NCI-H2029 (cell line): ENCODE measurements at regions not wholly inside any gene's neighbourhood (a gene's known extent, or its start where the extent isn't known, plus 50 kb on each side); places are given as distances from the start of the nearest gene placed in this dataset.
"Not testable (repeated sequence)": the region's sequence is repeated elsewhere in the genome, so short reads cannot be mapped to it uniquely, and the experiment has no call there.

Source experiments
- DNase-seq: peaks from one replicate; lab custom pipeline; 2025; lab: John Stamatoyannopoulos, UW

- DNase-seq, result no peak
Observed at GRCh38 chr12:25424211-25424731, 128.8 kb downstream of the LMNTD1 start.

DNA sequence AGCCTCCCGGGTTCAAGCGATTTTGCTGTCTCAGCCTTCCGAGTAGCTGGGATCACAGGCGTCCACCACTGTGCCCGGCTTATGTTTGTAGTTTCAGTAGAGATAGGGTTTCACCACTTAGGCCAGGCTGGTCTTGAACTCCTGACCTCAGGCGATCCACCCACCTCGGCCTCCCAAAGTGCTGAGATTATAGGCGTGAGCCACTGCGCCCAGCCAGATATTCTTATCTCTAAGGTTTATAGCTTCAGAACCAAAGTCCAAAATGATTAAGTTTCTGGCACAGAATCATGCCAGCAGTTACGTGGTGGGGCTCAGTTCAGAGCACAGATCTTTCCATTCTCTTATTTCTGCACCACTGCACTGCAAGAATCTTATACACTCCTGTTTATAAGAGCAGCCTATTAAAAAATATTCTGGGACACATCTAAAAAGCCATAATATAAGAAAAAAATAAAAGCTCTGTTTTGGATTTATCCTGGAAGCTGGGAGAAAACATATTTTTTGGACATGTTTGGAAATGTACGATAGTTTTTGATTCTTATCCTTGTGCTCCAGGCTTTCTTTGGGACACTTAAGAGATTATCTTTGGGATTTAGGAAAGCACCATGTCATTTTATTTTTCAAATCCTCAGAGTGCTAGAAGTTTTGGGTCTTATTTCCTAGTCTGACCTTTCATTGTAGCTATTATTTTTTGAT is 129.6 kb downstream of the LMNTD1 start:
- DNase-seq, result no peak

GRCh38 chr12:25422241-25422640 is 130.8 kb downstream of the LMNTD1 start:
- DNase-seq, result no peak

DNA sequence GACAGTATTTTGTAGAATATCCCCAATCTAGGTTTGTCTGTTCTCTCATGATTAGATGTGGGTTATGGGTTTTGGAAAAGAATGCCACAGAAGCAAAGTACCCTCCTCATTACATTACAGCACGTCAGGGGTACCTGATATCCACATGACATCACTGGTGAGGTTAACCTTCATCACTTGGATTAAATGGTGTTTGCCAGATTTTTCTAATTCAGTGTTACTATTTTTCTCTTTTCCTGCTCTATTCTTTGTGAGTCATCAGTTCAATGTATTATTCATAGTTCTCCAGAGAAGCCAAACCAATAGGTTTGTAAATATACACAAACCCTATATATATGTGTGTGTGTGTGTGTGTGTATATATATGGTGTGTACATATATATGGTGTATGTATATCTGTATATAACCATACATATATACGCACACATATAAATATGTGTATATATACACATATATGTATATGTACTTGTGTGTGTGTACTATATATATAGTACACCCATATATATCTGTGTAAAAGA is 131.4 kb downstream of the LMNTD1 start:
- DNase-seq, result no peak

DNA sequence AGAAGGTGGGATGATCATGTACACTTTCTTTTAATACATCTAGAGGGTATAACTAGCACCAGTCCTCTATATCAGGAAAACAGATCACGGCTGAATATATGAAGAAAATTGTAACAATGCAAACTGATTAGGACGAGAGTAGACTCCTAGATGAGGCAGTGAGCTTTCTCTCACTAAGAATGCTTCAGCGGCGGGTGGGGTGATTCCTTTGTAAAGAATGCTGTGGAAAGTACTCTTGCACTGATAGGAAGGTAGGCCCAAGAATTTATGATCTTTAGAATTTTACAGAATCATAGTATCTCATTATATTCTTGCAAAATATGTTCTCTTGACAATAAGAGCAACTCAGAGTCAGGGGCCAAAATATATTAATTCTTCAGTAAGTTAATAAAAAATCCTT is 133.0 kb downstream of the LMNTD1 start:
- DNase-seq, result no peak

DNA sequence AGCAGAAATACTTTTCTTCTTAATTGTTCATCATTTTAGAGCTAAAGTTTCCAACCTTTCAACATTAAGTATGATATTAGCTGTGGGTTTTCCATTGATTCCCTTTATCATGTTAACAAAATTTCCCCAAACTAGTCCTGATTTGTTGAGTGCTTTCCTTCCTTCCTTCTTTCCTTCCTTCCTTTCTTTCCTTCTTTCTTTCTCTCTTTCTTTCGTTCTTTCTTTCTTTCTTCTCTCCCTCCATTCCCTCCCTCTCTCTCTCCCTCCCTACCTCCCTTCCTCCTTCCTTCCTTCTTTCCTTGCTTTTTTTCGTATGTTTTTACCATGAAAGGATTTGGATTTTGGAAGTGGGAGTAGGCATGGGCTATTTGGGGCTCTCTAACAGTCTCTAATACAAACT is 133.5 kb downstream of the LMNTD1 start:
- no peak for DNase-seq

DNA sequence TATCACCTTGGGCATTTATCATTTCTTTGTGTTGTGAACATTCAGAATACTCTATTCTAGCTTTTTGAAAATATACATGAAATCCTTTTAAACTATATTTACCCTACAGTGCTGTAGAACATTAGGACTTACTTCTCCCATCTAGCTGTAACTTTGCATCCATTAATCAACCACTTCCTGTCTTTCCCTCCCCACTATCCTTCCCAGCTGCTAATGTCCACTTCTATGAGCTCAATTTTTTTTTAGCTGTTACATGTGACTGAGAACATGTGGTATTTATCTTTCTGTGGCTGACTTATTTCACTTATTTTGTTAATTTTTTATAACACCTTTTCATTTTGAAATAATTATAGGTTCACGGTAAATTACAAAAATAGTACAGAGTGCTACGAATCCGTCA is 136.0 kb downstream of the LMNTD1 start:
- DNase-seq, result no peak

DNA sequence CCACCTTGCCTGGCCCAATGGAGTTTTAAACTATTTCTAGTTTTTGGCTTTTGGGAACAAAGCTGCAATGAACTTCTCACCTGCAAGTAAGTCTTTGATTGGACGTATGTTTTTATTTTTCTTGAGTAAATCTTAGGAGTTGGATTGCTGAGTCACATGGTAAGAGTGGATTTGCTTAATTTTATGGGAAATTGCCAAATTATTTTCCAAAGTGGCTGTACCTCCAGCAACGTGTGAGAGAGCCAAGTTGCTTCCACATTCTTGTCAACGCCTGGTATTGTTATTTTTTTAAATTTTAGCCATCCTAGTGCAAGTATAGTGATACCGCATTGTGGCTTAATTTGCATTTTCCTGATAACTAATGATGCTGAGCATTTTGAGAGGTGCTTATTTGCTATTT is 136.6 kb downstream of the LMNTD1 start:
- no peak for DNase-seq

DNA sequence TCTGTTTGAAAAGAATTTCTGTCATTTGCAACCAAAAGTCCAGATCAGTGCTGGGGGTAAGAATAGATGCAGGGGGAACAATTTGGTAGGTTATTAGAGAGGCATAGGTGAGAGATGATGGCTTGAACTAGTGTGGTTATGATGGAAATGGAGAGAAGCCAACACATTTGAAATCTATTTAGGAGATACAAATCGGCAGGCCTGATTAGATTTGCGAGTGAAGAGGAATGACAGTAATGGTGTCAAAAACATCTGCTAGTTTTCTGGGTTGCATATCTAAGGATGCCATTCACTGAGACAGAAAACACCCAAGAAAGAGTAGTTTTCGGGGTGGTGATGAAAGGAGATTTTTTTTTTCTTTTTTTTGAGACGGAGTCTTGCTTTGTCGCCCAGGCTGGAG is 138.1 kb downstream of the LMNTD1 start:
- DNase-seq, result no peak

DNA sequence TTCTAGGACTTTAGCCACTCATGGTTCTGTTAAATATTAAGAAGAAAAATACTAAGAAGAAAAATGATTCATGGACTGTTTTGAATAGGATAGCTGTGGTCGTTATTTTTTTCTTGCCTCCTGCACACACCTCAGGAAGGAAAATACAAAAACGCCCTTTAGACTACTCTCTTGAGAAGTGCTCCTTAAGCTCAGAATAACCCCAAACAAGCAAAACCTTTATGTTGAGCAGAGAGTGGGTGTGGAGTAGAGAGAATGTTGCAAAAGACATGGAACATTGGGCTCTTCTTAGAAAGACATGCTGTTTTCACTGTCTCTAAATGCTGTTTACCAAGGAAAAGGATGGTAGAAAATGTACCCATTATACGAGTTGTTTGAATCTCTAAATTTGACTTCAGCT is 140.3 kb downstream of the LMNTD1 start:
- DNase-seq, result no peak

DNA sequence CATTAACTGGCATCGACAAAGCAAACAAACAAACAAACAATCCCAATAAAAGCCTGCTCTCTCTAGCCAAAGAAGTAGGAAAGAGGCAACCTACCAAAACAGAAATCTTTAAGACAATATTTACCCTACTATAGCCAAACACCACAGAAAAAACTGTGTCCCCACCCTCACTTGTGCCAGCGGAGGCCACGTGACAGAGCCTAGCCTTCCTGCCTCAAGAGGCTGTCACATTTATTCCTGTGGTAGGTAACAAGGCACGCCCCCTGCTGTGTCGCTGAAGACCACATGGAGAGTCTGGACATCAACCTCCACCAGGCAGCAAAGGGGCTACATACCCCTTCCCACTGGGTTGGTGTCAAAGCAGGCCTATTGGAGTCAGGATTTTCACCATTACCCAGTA is 148.1 kb downstream of the LMNTD1 start:
- no peak for DNase-seq

DNA sequence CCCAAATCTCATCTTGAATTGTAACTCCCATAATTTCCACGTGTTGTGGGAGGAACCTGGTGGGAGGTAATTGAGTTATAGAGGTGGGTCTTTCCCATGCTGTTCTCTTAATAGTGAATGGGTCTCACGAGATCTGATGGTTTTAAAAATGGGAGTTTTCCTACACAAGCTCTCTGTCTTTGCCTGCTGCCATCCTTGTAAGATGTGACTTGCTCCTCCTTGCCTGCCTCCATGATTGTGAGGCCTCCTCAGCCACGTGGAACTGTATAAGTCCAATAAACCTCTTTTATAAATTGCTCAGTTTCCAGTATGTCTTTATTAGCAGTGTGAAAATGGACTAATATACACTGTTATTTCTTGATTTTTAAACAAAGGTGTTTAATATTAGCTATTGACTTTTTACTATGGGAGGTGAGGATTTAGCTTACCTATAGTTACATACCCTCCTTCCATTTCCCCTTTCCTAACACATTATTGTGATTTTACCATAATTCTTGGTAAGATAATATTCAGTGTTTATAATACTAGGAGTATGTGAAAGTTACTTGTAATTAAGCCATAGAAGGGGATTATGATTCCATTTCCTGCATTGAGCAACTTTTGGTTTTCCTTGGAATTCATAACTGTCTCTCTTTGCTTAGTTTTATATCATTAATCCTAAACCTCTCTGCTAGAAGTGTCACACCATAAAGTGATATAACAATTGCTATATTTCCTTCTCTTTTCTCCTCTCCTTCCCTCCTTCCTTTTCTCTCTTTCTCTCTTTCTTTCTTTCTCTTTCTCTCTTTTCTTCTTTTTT is 151.0 kb upstream of the KRAS start:
- no peak for DNase-seq

- DNase-seq, result no peak
Observed at GRCh38 chr12:25397001-25397400, 146.3 kb upstream of the KRAS start.

DNA sequence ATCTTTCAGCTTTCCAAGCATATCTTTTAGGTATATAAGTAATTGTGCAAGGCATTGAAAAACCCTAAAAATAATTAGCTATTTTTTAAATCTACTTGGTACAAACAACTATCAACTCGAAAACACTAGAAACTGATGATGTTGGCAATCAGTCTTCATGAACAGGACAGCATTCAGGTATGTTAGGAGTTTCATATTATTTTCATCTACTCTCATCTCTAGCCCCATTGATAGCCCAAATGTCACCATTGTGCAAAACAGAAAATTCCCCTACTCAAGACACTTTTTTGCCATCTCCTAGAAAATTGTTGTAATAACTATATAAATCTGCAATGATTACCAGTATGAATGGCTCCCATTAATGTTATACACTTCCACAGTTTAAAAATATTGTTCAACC is 144.5 kb upstream of the KRAS start:
- DNase-seq, result no peak

GRCh38 chr12:25394775-25395174 is 144.0 kb upstream of the KRAS start:
- not testable (repeated sequence) for DNase-seq

DNA sequence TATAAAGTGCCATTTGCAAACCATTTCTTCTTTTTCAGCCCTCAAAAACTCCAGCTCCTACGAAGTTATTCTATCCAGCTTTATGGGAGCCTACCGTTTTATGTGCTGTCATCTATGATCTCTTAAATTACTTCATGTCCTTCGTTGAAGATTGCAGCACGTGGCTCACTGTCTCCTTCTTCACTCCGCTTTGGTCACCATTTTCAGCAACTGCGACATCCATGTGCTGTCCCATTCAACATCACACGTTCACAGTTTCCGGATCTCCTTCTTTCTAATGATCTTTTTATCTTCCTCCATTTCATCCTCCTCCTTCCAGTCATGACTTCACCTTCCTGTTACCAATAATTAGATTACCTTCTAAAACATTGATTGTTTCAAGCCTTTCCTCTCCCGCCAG is 143.3 kb upstream of the KRAS start:
- no peak for DNase-seq

DNA sequence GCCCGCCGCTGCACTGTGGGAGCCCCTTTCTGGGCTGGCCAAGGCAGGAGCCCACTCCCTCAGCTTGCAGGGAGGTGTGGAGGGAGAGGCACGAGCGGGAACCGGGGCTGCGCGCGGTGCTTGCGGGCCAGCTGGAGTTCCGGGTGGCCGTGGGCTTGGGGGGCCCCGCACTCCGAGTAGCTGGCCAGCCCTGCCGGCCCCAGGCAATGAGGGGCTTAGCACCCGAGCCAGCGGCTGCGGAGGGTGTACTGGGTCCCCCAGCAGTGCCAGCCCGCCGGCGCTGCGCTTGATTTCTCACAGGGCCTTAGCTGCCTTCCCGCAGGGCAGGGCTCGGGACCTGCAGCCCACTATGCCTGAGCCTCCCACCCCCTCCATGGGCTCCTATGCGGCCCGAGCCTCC is 140.6 kb upstream of the KRAS start:
- not testable (repeated sequence) for DNase-seq

- DNase-seq, result no peak
Observed at GRCh38 chr12:25388183-25388582, 137.5 kb upstream of the KRAS start.

- no peak for DNase-seq
Observed at GRCh38 chr12:25387732-25388050, 137.0 kb upstream of the KRAS start.

- DNase-seq, result peak; percentile 74
Observed at GRCh38 chr12:25386831-25387731, 136.4 kb upstream of the KRAS start.

- DNase-seq, result no peak
Observed at GRCh38 chr12:25384893-25385248, 134.1 kb upstream of the KRAS start.
